HG03039 (cell line): ENCODE measurements at regions not wholly inside any gene's neighbourhood (a gene's known extent, or its start where the extent isn't known, plus 50 kb on each side); places are given as distances from the start of the nearest gene placed in this dataset.

Experiments used
- ATAC-seq: cut with Tn5 transposase; IDR thresholded peaks from one replicate; pipeline ENCODE4 v1.9.1; 2021; ENCODE audit warnings: mild to moderate bottlenecking, moderate library complexity; ENCODE audit not compliant: unreplicated experiment

- ATAC-seq, result no peak
Measured at GRCh38 chr9:88784960-88785359, 206.3 kb upstream of the S1PR3 start.

- ATAC-seq, result no peak
Measured at GRCh38 chr9:88786291-88787079, 204.8 kb upstream of the S1PR3 start.

GRCh38 chr9:88789785-88790184, 201.5 kb upstream of the S1PR3 start:
- ATAC-seq, result no peak

- ATAC-seq, result no peak
Measured at GRCh38 chr9:88791105-88791805, 200.0 kb upstream of the S1PR3 start.

GRCh38 chr9:88792502-88792901, 198.8 kb upstream of the S1PR3 start:
- no peak for ATAC-seq

- no peak for ATAC-seq
Measured at GRCh38 chr9:88794100-88794499, 197.2 kb upstream of the S1PR3 start.

- ATAC-seq, result no peak
Measured at GRCh38 chr9:88796947-88797346, 194.3 kb upstream of the S1PR3 start.

- no peak for ATAC-seq
Measured at GRCh38 chr9:88798476-88798875, 192.8 kb upstream of the S1PR3 start.

- ATAC-seq, result no peak
Measured at GRCh38 chr9:88799541-88800328, 191.5 kb upstream of the S1PR3 start.

GRCh38 chr9:88800329-88800682, 191.0 kb upstream of the S1PR3 start:
- ATAC-seq, result no peak

- no peak for ATAC-seq
Measured at GRCh38 chr9:88801214-88801796, 190.0 kb upstream of the S1PR3 start.

- no peak for ATAC-seq
Measured at GRCh38 chr9:88802533-88802932, 188.7 kb upstream of the S1PR3 start.

- ATAC-seq, result no peak
Measured at GRCh38 chr9:88803546-88804253, 187.6 kb upstream of the S1PR3 start.

GRCh38 chr9:88804254-88804596, 187.0 kb upstream of the S1PR3 start:
- ATAC-seq, result no peak

- ATAC-seq, result no peak
Measured at GRCh38 chr9:88805217-88805943, 185.9 kb upstream of the S1PR3 start.

GRCh38 chr9:88807426-88807825, 183.8 kb upstream of the S1PR3 start:
- no peak for ATAC-seq

- ATAC-seq, result no peak
Measured at GRCh38 chr9:88808019-88808656, 183.1 kb upstream of the S1PR3 start.

- ATAC-seq, result no peak
Measured at GRCh38 chr9:88808761-88809354, 182.4 kb upstream of the S1PR3 start.
